ENCODE measurements at regions not wholly inside any gene's neighbourhood (a gene's known extent, or its start where the extent isn't known, plus 50 kb on each side); places are given as distances from the start of the nearest gene placed in this dataset.

- no peaks in the 10 kb centered on the region for H3K27me3 ChIP-seq (ENCODE audit: control insufficient read depth, insufficient read depth, low read length)
Measured at GRCh38 chr4:175871774-175872405, 59.8 kb upstream of the GPM6A start.

GRCh38 chr4:175873707-175874106 lies 61.6 kb upstream of the GPM6A start:
- no peaks in the 10 kb centered on the region for H3K27me3 ChIP-seq (ENCODE audit: control insufficient read depth, insufficient read depth, low read length)
- no peak overlapping the region for H3K9ac ChIP-seq (ENCODE audit: low read depth, low read length)
- H3K9me3 ChIP-seq (ENCODE audit: control insufficient read depth, insufficient read depth, low read length), result no peaks in the 10 kb centered on the region
- no peaks in the 10 kb centered on the region for H3K36me3 ChIP-seq (ENCODE audit: control insufficient read depth, insufficient read depth, low read length)
- no peak overlapping the region for H3K4me3 ChIP-seq (ENCODE audit: low read depth, low read length)
- H3K4me1 ChIP-seq (ENCODE audit: control insufficient read depth, insufficient read depth, low read length), result no peaks in the 10 kb centered on the region

More at GRCh38 chr4:175871774-175872405, 59.8 kb upstream of the GPM6A start:
- Histone ChIP-seq H3K4me1 (ENCODE audit: control insufficient read depth, insufficient read depth, low read length) (no peaks in the 10 kb centered on the region), H3K4me3 (ENCODE audit: low read depth, low read length) (no peak overlapping the region), H3K9ac (ENCODE audit: low read depth, low read length) (no peak overlapping the region), H3K9me3 (ENCODE audit: control insufficient read depth, insufficient read depth, low read length) (no peaks in the 10 kb centered on the region), H3K36me3 (ENCODE audit: control insufficient read depth, insufficient read depth, low read length) (no peaks in the 10 kb centered on the region)

GRCh38 chr4:175874306-175874705 lies 62.2 kb upstream of the GPM6A start:
- H3K36me3 ChIP-seq (ENCODE audit: control insufficient read depth, insufficient read depth, low read length), result no peaks in the 10 kb centered on the region
- H3K4me3 ChIP-seq (ENCODE audit: low read depth, low read length), result no peak overlapping the region
- no peaks in the 10 kb centered on the region for H3K4me1 ChIP-seq (ENCODE audit: control insufficient read depth, insufficient read depth, low read length)
- H3K27me3 ChIP-seq (ENCODE audit: control insufficient read depth, insufficient read depth, low read length), result no peaks in the 10 kb centered on the region
- no peak overlapping the region for H3K9ac ChIP-seq (ENCODE audit: low read depth, low read length)
- no peaks in the 10 kb centered on the region for H3K9me3 ChIP-seq (ENCODE audit: control insufficient read depth, insufficient read depth, low read length)

GRCh38 chr4:175875993-175876771 lies 64.1 kb upstream of the GPM6A start:
- no peak overlapping the region for H3K9ac ChIP-seq (ENCODE audit: low read depth, low read length)
- H3K27me3 ChIP-seq (ENCODE audit: control insufficient read depth, insufficient read depth, low read length), result no peaks in the 10 kb centered on the region
- H3K36me3 ChIP-seq (ENCODE audit: control insufficient read depth, insufficient read depth, low read length), result no peaks in the 10 kb centered on the region
- H3K9me3 ChIP-seq (ENCODE audit: control insufficient read depth, insufficient read depth, low read length), result no peaks in the 10 kb centered on the region
- H3K4me1 ChIP-seq (ENCODE audit: control insufficient read depth, insufficient read depth, low read length), result no peaks in the 10 kb centered on the region
- H3K4me3 ChIP-seq (ENCODE audit: low read depth, low read length), result no peak overlapping the region

- H3K4me3 ChIP-seq (ENCODE audit: low read depth, low read length), result no peak overlapping the region
- no peaks in the 10 kb centered on the region for H3K36me3 ChIP-seq (ENCODE audit: control insufficient read depth, insufficient read depth, low read length)
- H3K27me3 ChIP-seq (ENCODE audit: control insufficient read depth, insufficient read depth, low read length), result no peaks in the 10 kb centered on the region
- H3K9me3 ChIP-seq (ENCODE audit: control insufficient read depth, insufficient read depth, low read length), result no peaks in the 10 kb centered on the region
- H3K9ac ChIP-seq (ENCODE audit: low read depth, low read length), result no peak overlapping the region
- no peaks in the 10 kb centered on the region for H3K4me1 ChIP-seq (ENCODE audit: control insufficient read depth, insufficient read depth, low read length)
Measured at GRCh38 chr4:175882891-175883290, 70.8 kb upstream of the GPM6A start.

- H3K9ac ChIP-seq (ENCODE audit: low read depth, low read length), result no peak overlapping the region
- H3K9me3 ChIP-seq (ENCODE audit: control insufficient read depth, insufficient read depth, low read length), result no peaks in the 10 kb centered on the region
- no peaks in the 10 kb centered on the region for H3K4me1 ChIP-seq (ENCODE audit: control insufficient read depth, insufficient read depth, low read length)
- no peaks in the 10 kb centered on the region for H3K27me3 ChIP-seq (ENCODE audit: control insufficient read depth, insufficient read depth, low read length)
- no peak overlapping the region for H3K4me3 ChIP-seq (ENCODE audit: low read depth, low read length)
- H3K36me3 ChIP-seq (ENCODE audit: control insufficient read depth, insufficient read depth, low read length), result no peaks in the 10 kb centered on the region
Measured at GRCh38 chr4:175884048-175884447, 72.0 kb upstream of the GPM6A start.

- Histone ChIP-seq H3K4me3 (ENCODE audit: low read depth, low read length) (no peak overlapping the region), H3K4me1 (ENCODE audit: control insufficient read depth, insufficient read depth, low read length) (no peaks in the 10 kb centered on the region), H3K36me3 (ENCODE audit: control insufficient read depth, insufficient read depth, low read length) (no peaks in the 10 kb centered on the region), H3K9ac (ENCODE audit: low read depth, low read length) (no peak overlapping the region), H3K27me3 (ENCODE audit: control insufficient read depth, insufficient read depth, low read length) (no peaks in the 10 kb centered on the region), H3K9me3 (ENCODE audit: control insufficient read depth, insufficient read depth, low read length) (no peaks in the 10 kb centered on the region)
Measured at GRCh38 chr4:175891231-175891630, 79.2 kb upstream of the GPM6A start.

- no peaks in the 10 kb centered on the region for H3K4me1 ChIP-seq (ENCODE audit: control insufficient read depth, insufficient read depth, low read length)
- H3K4me3 ChIP-seq (ENCODE audit: low read depth, low read length), result no peak overlapping the region
- H3K9ac ChIP-seq (ENCODE audit: low read depth, low read length), result no peak overlapping the region
- no peaks in the 10 kb centered on the region for H3K36me3 ChIP-seq (ENCODE audit: control insufficient read depth, insufficient read depth, low read length)
- no peaks in the 10 kb centered on the region for H3K27me3 ChIP-seq (ENCODE audit: control insufficient read depth, insufficient read depth, low read length)
- H3K9me3 ChIP-seq (ENCODE audit: control insufficient read depth, insufficient read depth, low read length), result no peaks in the 10 kb centered on the region
Measured at GRCh38 chr4:175891851-175892250, 79.8 kb upstream of the GPM6A start.

GRCh38 chr4:175905925-175906324 lies 93.9 kb upstream of the GPM6A start:
- no peaks in the 10 kb centered on the region for H3K9me3 ChIP-seq (ENCODE audit: control insufficient read depth, insufficient read depth, low read length)
- H3K27me3 ChIP-seq (ENCODE audit: control insufficient read depth, insufficient read depth, low read length), result no peaks in the 10 kb centered on the region
- H3K4me1 ChIP-seq (ENCODE audit: control insufficient read depth, insufficient read depth, low read length), result peaks cover 5% of the 10 kb centered on the region
- no peaks in the 10 kb centered on the region for H3K36me3 ChIP-seq (ENCODE audit: control insufficient read depth, insufficient read depth, low read length)
- H3K9ac ChIP-seq (ENCODE audit: low read depth, low read length), result no peak overlapping the region
- no peak overlapping the region for H3K4me3 ChIP-seq (ENCODE audit: low read depth, low read length)

GRCh38 chr4:175906384-175906783 lies 94.3 kb upstream of the GPM6A start:
- no peaks in the 10 kb centered on the region for H3K27me3 ChIP-seq (ENCODE audit: control insufficient read depth, insufficient read depth, low read length)
- H3K4me1 ChIP-seq (ENCODE audit: control insufficient read depth, insufficient read depth, low read length), result peaks cover 5% of the 10 kb centered on the region
- H3K9me3 ChIP-seq (ENCODE audit: control insufficient read depth, insufficient read depth, low read length), result no peaks in the 10 kb centered on the region
- no peak overlapping the region for H3K9ac ChIP-seq (ENCODE audit: low read depth, low read length)
- no peak overlapping the region for H3K4me3 ChIP-seq (ENCODE audit: low read depth, low read length)
- H3K36me3 ChIP-seq (ENCODE audit: control insufficient read depth, insufficient read depth, low read length), result no peaks in the 10 kb centered on the region

- H3K9me3 ChIP-seq (ENCODE audit: control insufficient read depth, insufficient read depth, low read length), result no peaks in the 10 kb centered on the region
- H3K4me3 ChIP-seq (ENCODE audit: low read depth, low read length), result no peak overlapping the region
- H3K4me1 ChIP-seq (ENCODE audit: control insufficient read depth, insufficient read depth, low read length), result peaks cover 5% of the 10 kb centered on the region
- H3K36me3 ChIP-seq (ENCODE audit: control insufficient read depth, insufficient read depth, low read length), result no peaks in the 10 kb centered on the region
- no peak overlapping the region for H3K9ac ChIP-seq (ENCODE audit: low read depth, low read length)
- H3K27me3 ChIP-seq (ENCODE audit: control insufficient read depth, insufficient read depth, low read length), result no peaks in the 10 kb centered on the region
Measured at GRCh38 chr4:175910700-175911099, 98.6 kb upstream of the GPM6A start.

GRCh38 chr4:175916626-175917351 lies 104.7 kb upstream of the GPM6A start:
- Histone ChIP-seq H3K4me1 (ENCODE audit: control insufficient read depth, insufficient read depth, low read length) (no peaks in the 10 kb centered on the region), H3K27me3 (ENCODE audit: control insufficient read depth, insufficient read depth, low read length) (no peaks in the 10 kb centered on the region), H3K4me3 (ENCODE audit: low read depth, low read length) (no peak overlapping the region), H3K36me3 (ENCODE audit: control insufficient read depth, insufficient read depth, low read length) (no peaks in the 10 kb centered on the region), H3K9ac (ENCODE audit: low read depth, low read length) (no peak overlapping the region), H3K9me3 (ENCODE audit: control insufficient read depth, insufficient read depth, low read length) (no peaks in the 10 kb centered on the region)

Data from iPS-15b (cell line).